HEK293T (cell line): ENCODE measurements at regions not wholly inside any gene's neighbourhood (a gene's known extent, or its start where the extent isn't known, plus 50 kb on each side); places are given as distances from the start of the nearest gene placed in this dataset.

Source experiments
- CTCF ChIA-PET: fragments of 350-600 bp; formaldehyde crosslinking; extraction: SDS; loops from one replicate; lab custom pipeline; 2021; ENCODE audit warnings: antibody characterized with exemption, inconsistent platforms; lab: Yijun Ruan, JAX
- POLR2A ChIA-PET: fragments of 350-600 bp; formaldehyde crosslinking; extraction: SDS; loops from one replicate; lab custom pipeline; 2020; ENCODE audit warnings: antibody characterized with exemption, inconsistent platforms; lab: Yijun Ruan, JAX
- DNase-seq: peaks from one replicate; pipeline ENCODE4 v3.0.0; 2012; ENCODE audit warnings: mixed read lengths; ENCODE audit errors: extremely low spot score
- ARNT ChIP-seq: fragments of 450-650 bp; IDR thresholded peaks from 2 replicates; pipeline ENCODE4 v1.6.1; 2017; ENCODE audit warnings: mild to moderate bottlenecking
- BHLHE40 ChIP-seq: fragments of 450-650 bp; IDR thresholded peaks from 2 replicates; pipeline ENCODE4 v1.6.1; 2016; ENCODE audit warnings: mild to moderate bottlenecking, moderate library complexity, borderline replicate concordance
- CTBP1 ChIP-seq: fragments of 450-650 bp; IDR thresholded peaks from 2 replicates; pipeline ENCODE4 v1.6.1; 2016; ENCODE audit warnings: borderline replicate concordance
- ELF4 ChIP-seq: fragments of 450-650 bp; IDR thresholded peaks from 2 replicates; pipeline ENCODE4 v1.6.1; 2017; ENCODE audit warnings: antibody characterized with exemption
- FOXA1 ChIP-seq: fragments of 450-650 bp; IDR thresholded peaks from 2 replicates; pipeline ENCODE4 v1.6.1; 2016; ENCODE audit warnings: mild to moderate bottlenecking
- FOXK2 ChIP-seq: fragments of 450-650 bp; IDR thresholded peaks from 2 replicates; pipeline ENCODE4 v1.6.1; 2016; ENCODE audit warnings: mild to moderate bottlenecking
- FOXM1 ChIP-seq: fragments of 450-650 bp; IDR thresholded peaks from 2 replicates; pipeline ENCODE4 v1.6.1; 2017; ENCODE audit warnings: mild to moderate bottlenecking, borderline replicate concordance
- HDGF ChIP-seq: fragments of 450-650 bp; IDR thresholded peaks from 2 replicates; pipeline ENCODE4 v1.6.1; 2017; ENCODE audit warnings: antibody characterized with exemption, borderline replicate concordance
- L3MBTL2 ChIP-seq: fragments of 450-650 bp; conservative IDR thresholded peaks from 2 replicates; pipeline ENCODE4 v1.6.1; 2016; ENCODE audit warnings: mild to moderate bottlenecking
- LEF1 ChIP-seq: fragments of 450-650 bp; IDR thresholded peaks from 2 replicates; pipeline ENCODE4 v1.6.1; 2017; ENCODE audit warnings: mild to moderate bottlenecking, borderline replicate concordance
- NFRKB ChIP-seq: fragments of 450-650 bp; IDR thresholded peaks from 2 replicates; pipeline ENCODE4 v1.6.1; 2016; ENCODE audit warnings: mild to moderate bottlenecking, moderate library complexity
- PKNOX1 ChIP-seq: fragments of 450-650 bp; IDR thresholded peaks from 2 replicates; pipeline ENCODE4 v1.6.1; 2016
- SP1 ChIP-seq: fragments of 450-650 bp; IDR thresholded peaks from 2 replicates; pipeline ENCODE4 v1.6.1; 2017
- SUZ12 ChIP-seq: fragments of 450-650 bp; IDR thresholded peaks from 2 replicates; pipeline ENCODE4 v1.6.1; 2016; ENCODE audit warnings: mild to moderate bottlenecking
- TARDBP ChIP-seq: fragments of 450-650 bp; IDR thresholded peaks from 2 replicates; pipeline ENCODE4 v1.6.1; 2016
- ZNF384 ChIP-seq: fragments of 450-650 bp; IDR thresholded peaks from 2 replicates; pipeline ENCODE4 v1.6.1; 2016

GRCh38 chr7:138374119-138374693 lies 85.9 kb upstream of the TRIM24 start:
- DNase-seq: no peak
- CTCF ChIA-PET: no interaction called here
- TF ChIP-seq FOXK2 (no peak), BHLHE40 (no peak), SUZ12 (no peak), TARDBP (no peak), LEF1 (no peak), FOXA1 (no peak), PKNOX1 (no peak), HDGF (no peak), CTBP1 (no peak), ARNT (no peak)
- POLR2A ChIA-PET: no interaction called here

- POLR2A ChIA-PET: no interaction called here
- TF ChIP-seq FOXM1: no peak
- no peak for TF ChIP-seq PKNOX1
- TF ChIP-seq NFRKB: no peak
- TF ChIP-seq SP1: no peak
- TF ChIP-seq HDGF: no peak
- TF ChIP-seq FOXK2: no peak
- TF ChIP-seq ZNF384: no peak
- no peak for TF ChIP-seq CTBP1
- no peak for TF ChIP-seq ELF4
- no peak for TF ChIP-seq LEF1
- TF ChIP-seq FOXA1: no peak
- CTCF ChIA-PET: no interaction called here
- no peak for DNase-seq
Observed at GRCh38 chr7:138377306-138377705, 82.8 kb upstream of the TRIM24 start.

GRCh38 chr7:138378741-138379559 lies 81.1 kb upstream of the TRIM24 start:
- no peak for DNase-seq
- TF ChIP-seq SUZ12: no peak
- TF ChIP-seq PKNOX1: no peak
- TF ChIP-seq FOXK2: no peak
- no peak for TF ChIP-seq FOXA1
- no peak for TF ChIP-seq TARDBP
- TF ChIP-seq BHLHE40: no peak
- TF ChIP-seq ELF4: no peak
- POLR2A ChIA-PET: no interaction called here
- CTCF ChIA-PET: no interaction called here

- no peak for DNase-seq
- TF ChIP-seq SUZ12: no peak
- no peak for TF ChIP-seq TARDBP
- no peak for TF ChIP-seq NFRKB
- ChIA-PET CTCF (no interaction called here), POLR2A (no interaction called here)
Observed at GRCh38 chr7:138382862-138383565, 77.0 kb upstream of the TRIM24 start.

GRCh38 chr7:138386821-138387220 lies 73.2 kb upstream of the TRIM24 start:
- no peak for DNase-seq
- POLR2A ChIA-PET: interaction anchor here (0.7 kb wide), 1 partner anchor 1829 kb away, joined by 4 read pairs; no protein-coding TSS in a partner anchor

More at GRCh38 chr7:138386821-138387220, 73.2 kb upstream of the TRIM24 start:
- TF ChIP-seq SP1: no peak
- no peak for TF ChIP-seq FOXM1
- no peak for TF ChIP-seq HDGF
- no peak for TF ChIP-seq PKNOX1
- no peak for TF ChIP-seq CTBP1
- TF ChIP-seq NFRKB: no peak
- TF ChIP-seq SUZ12: no peak
- no peak for TF ChIP-seq BHLHE40
- no peak for TF ChIP-seq FOXA1
- TF ChIP-seq L3MBTL2: no peak
- TF ChIP-seq LEF1: no peak
- TF ChIP-seq FOXK2: no peak
- CTCF ChIA-PET: interaction anchor here (0.7 kb wide), 1 partner anchor 1542 kb away, joined by 4 read pairs; no protein-coding TSS in a partner anchor
